ENCODE measurements at regions not wholly inside any gene's neighbourhood (a gene's known extent, or its start where the extent isn't known, plus 50 kb on each side); places are given as distances from the start of the nearest gene placed in this dataset.

DNA sequence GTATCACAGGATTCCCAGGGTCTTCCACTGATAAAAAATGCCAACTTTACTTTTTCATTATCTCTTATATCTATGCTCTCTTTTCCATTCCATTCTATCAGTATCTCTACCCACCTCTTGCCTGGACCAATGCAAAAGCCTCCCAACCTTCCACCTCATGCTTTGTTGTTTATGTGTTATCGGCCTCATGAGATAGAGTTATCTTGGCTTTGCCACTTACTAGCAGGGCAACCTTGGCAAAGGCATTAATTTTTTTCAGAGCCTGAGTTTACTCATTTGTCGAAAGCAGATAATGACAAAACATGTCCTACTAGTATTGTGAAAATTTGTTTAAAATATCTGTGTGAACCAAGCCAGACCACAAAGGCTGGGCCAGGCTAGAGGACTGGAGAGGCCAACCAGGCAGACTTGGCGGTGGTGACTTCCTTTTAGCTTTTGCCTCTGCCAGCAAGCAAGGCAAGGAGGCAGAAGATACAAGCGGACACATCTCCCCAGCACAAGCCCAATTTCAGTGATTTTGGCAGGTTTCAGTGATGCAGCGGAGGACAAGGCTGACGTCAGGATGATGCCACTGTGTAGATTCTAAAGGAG is 106.9 kb downstream of the ADAMTS15 start:
- TF ChIP-seq POLR2A (IDR thresholded peaks at IDR 0.05), result no peak
- TF ChIP-seq, protein P1, sequence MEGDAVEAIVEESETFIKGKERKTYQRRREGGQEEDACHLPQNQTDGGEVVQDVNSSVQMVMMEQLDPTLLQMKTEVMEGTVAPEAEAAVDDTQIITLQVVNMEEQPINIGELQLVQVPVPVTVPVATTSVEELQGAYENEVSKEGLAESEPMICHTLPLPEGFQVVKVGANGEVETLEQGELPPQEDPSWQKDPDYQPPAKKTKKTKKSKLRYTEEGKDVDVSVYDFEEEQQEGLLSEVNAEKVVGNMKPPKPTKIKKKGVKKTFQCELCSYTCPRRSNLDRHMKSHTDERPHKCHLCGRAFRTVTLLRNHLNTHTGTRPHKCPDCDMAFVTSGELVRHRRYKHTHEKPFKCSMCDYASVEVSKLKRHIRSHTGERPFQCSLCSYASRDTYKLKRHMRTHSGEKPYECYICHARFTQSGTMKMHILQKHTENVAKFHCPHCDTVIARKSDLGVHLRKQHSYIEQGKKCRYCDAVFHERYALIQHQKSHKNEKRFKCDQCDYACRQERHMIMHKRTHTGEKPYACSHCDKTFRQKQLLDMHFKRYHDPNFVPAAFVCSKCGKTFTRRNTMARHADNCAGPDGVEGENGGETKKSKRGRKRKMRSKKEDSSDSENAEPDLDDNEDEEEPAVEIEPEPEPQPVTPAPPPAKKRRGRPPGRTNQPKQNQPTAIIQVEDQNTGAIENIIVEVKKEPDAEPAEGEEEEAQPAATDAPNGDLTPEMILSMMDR (IDR thresholded peaks at IDR 0.05), result no peak
- TF ChIP-seq POLR2AphosphoS5 (IDR thresholded peaks at IDR 0.05), result no peak
- TF ChIP-seq EP300 (IDR thresholded peaks at IDR 0.05), result no peak
